HG03060 (cell line): ENCODE measurements at regions not wholly inside any gene's neighbourhood (a gene's known extent, or its start where the extent isn't known, plus 50 kb on each side); places are given as distances from the start of the nearest gene placed in this dataset.

ENCODE experiments used
- ATAC-seq: cut with Tn5 transposase; IDR thresholded peaks from one replicate; pipeline ENCODE4 v1.9.1; 2021; ENCODE audit warnings: low read depth, moderate number of reproducible peaks; ENCODE audit not compliant: unreplicated experiment

GRCh38 chr10:130748409-130749057 lies 563.0 kb downstream of the TCERG1L start:
- ATAC-seq = no peak

- ATAC-seq = no peak
Measured at GRCh38 chr10:130749911-130750310, 561.6 kb downstream of the TCERG1L start.

GRCh38 chr10:130750441-130750840 lies 561.1 kb downstream of the TCERG1L start:
- no peak for ATAC-seq

GRCh38 chr10:130751106-130751840 lies 560.2 kb downstream of the TCERG1L start:
- no peak for ATAC-seq

GRCh38 chr10:130751851-130752250 lies 559.7 kb downstream of the TCERG1L start:
- ATAC-seq = no peak

GRCh38 chr10:130756651-130757050 lies 554.9 kb downstream of the TCERG1L start:
- no peak for ATAC-seq

GRCh38 chr10:130757271-130757670 lies 554.2 kb downstream of the TCERG1L start:
- ATAC-seq = no peak

GRCh38 chr10:130757821-130758489 lies 553.6 kb downstream of the TCERG1L start:
- no peak for ATAC-seq

GRCh38 chr10:130758529-130758928 lies 553.0 kb downstream of the TCERG1L start:
- no peak for ATAC-seq

- no peak for ATAC-seq
Measured at GRCh38 chr10:130761032-130761575, 550.4 kb downstream of the TCERG1L start.

- ATAC-seq = no peak
Measured at GRCh38 chr10:130761788-130762301, 549.7 kb downstream of the TCERG1L start.

- no peak for ATAC-seq
Measured at GRCh38 chr10:130762491-130762890, 549.0 kb downstream of the TCERG1L start.

GRCh38 chr10:130763071-130763470 lies 548.5 kb downstream of the TCERG1L start:
- ATAC-seq = no peak

GRCh38 chr10:130763491-130763890 lies 548.0 kb downstream of the TCERG1L start:
- no peak for ATAC-seq

GRCh38 chr10:130764651-130765050 lies 546.9 kb downstream of the TCERG1L start:
- no peak for ATAC-seq

- no peak for ATAC-seq
Measured at GRCh38 chr10:130766071-130766470, 545.5 kb downstream of the TCERG1L start.

GRCh38 chr10:130767116-130767730 lies 544.3 kb downstream of the TCERG1L start:
- no peak for ATAC-seq

GRCh38 chr10:130769146-130770017 lies 542.1 kb downstream of the TCERG1L start:
- no peak for ATAC-seq

GRCh38 chr10:130770018-130770630 lies 541.4 kb downstream of the TCERG1L start:
- no peak for ATAC-seq
